Naive thymus-derived CD8-positive, alpha-beta T cell (primary cell): ENCODE measurements at regions not wholly inside any gene's neighbourhood (a gene's known extent, or its start where the extent isn't known, plus 50 kb on each side); places are given as distances from the start of the nearest gene placed in this dataset.

Experiments used
- ATAC-seq, 2 donors: fragments of 150-1000 bp; cut with Tn5 transposase in 1 of 2; sonication (Bioruptor Pico), chemical (Tn5 transposase) in 1 of 2; 1 replicate in 1 of 2; 2 replicates in 1 of 2; pipeline ENCODE4 v1.10.0; 2021; ENCODE audit warnings: mild to moderate bottlenecking in 2 of 2, moderate library complexity in 2 of 2
- POLR2A ChIA-PET: fragments of 350-600 bp; sonication (Branson Sonifier 250); formaldehyde crosslinking; loops from one replicate; lab custom pipeline; 2021; ENCODE audit warnings: antibody characterized with exemption; lab: Charles Lee
- DNase-seq, 10 donors: peaks; one replicate each; pipeline versions ENCODE4 v3.0.0 to v3.0.0-alpha.2; 2020 to 2022
- H3K27ac Mint-ChIP-seq, 10 donors: one replicate each; pipeline ENCODE4 v1.8.0; 2020 to 2022; ENCODE audit warnings: mild to moderate bottlenecking in 10 of 10, mixed read lengths in 10 of 10, moderate library complexity in 4 of 10, inconsistent platforms in 1 of 10
- H3K27me3 Mint-ChIP-seq, 5 donors: one replicate each; pipeline ENCODE4 v1.8.0; 2021 to 2022; ENCODE audit warnings: mixed read lengths in 5 of 5
- H3K36me3 Mint-ChIP-seq, 3 donors: one replicate each; pipeline ENCODE4 v1.8.0; 2020 to 2022; ENCODE audit warnings: mixed read lengths in 3 of 3, mild to moderate bottlenecking in 2 of 3, inconsistent platforms in 1 of 3
- H3K4me1 Mint-ChIP-seq, 4 donors: one replicate each; pipeline ENCODE4 v1.8.0; 2021 to 2022; ENCODE audit warnings: mixed read lengths in 4 of 4
- H3K4me3 Mint-ChIP-seq, 10 donors: one replicate each; pipeline ENCODE4 v1.8.0; 2020 to 2022; ENCODE audit warnings: mild to moderate bottlenecking in 10 of 10, mixed read lengths in 10 of 10, moderate library complexity in 6 of 10, inconsistent platforms in 1 of 10
- H3K9me3 Mint-ChIP-seq, 9 donors: one replicate each; pipeline ENCODE4 v1.8.0; 2020 to 2022; ENCODE audit warnings: mixed read lengths in 9 of 9, mild to moderate bottlenecking in 3 of 9, inconsistent platforms in 1 of 9, moderate library complexity in 1 of 9

- H3K36me3 Mint-ChIP-seq: no peaks in the 10 kb centered on the region
- H3K27ac Mint-ChIP-seq: no peak overlapping the region
- H3K9me3 Mint-ChIP-seq: no peaks in the 10 kb centered on the region
- POLR2A ChIA-PET: no interaction called here
- peaks cover 0 to 7% (median under 1%) of the 10 kb centered on the region in 4 donors for H3K4me1 Mint-ChIP-seq
- DNase-seq (no peak), ATAC-seq (no peak)
- H3K4me3 Mint-ChIP-seq: no peak overlapping the region
- H3K27me3 Mint-ChIP-seq: peaks cover 0 to 23% (median 6%) of the 10 kb centered on the region in 5 donors
Observed at GRCh38 chr7:16984375-16984774, 102.6 kb upstream of the AGR3 start.

GRCh38 chr7:16985621-16986020 lies 103.8 kb upstream of the AGR3 start:
- H3K4me3 Mint-ChIP-seq: no peak overlapping the region
- H3K36me3 Mint-ChIP-seq: no peaks in the 10 kb centered on the region
- H3K27me3 Mint-ChIP-seq: peaks cover 0 to 23% (median 5%) of the 10 kb centered on the region in 5 donors
- peaks cover 0 to 3% (median under 1%) of the 10 kb centered on the region in 4 donors for H3K4me1 Mint-ChIP-seq
- DNase-seq (no peak), ATAC-seq (no peak)
- POLR2A ChIA-PET: no interaction called here
- H3K9me3 Mint-ChIP-seq: no peaks in the 10 kb centered on the region
- no peak overlapping the region for H3K27ac Mint-ChIP-seq

GRCh38 chr7:16986755-16987154 lies 105.0 kb upstream of the AGR3 start:
- Mint-ChIP-seq H3K4me1 (peaks cover 0 to 3% (median under 1%) of the 10 kb centered on the region in 4 donors), H3K4me3 (no peak overlapping the region), H3K36me3 (no peaks in the 10 kb centered on the region), H3K9me3 (no peaks in the 10 kb centered on the region), H3K27ac (no peak overlapping the region), H3K27me3 (peaks cover 0 to 23% (median 2%) of the 10 kb centered on the region in 5 donors)
- POLR2A ChIA-PET: interaction anchor here (0.6 kb wide), 1 partner anchor 79 kb away, joined by 3 read pairs; no protein-coding TSS in a partner anchor
- ATAC-seq (no peak), DNase-seq (no peak)

- Mint-ChIP-seq H3K36me3 (no peaks in the 10 kb centered on the region), H3K4me1 (no peaks in the 10 kb centered on the region), H3K4me3 (no peak overlapping the region), H3K27ac (no peak overlapping the region), H3K9me3 (no peaks in the 10 kb centered on the region), H3K27me3 (peaks cover 1 to 12% (median 2%) of the 10 kb centered on the region in 5 donors)
- DNase-seq (no peak), ATAC-seq (no peak)
- POLR2A ChIA-PET: no interaction called here
Observed at GRCh38 chr7:16989811-16990413, 108.1 kb upstream of the AGR3 start.

- Mint-ChIP-seq H3K27ac (no peak overlapping the region), H3K27me3 (peaks cover 1 to 12% (median 2%) of the 10 kb centered on the region in 5 donors), H3K9me3 (peaks cover 0 to 4% (median under 1%) of the 10 kb centered on the region in 9 donors), H3K4me1 (no peaks in the 10 kb centered on the region), H3K4me3 (no peak overlapping the region), H3K36me3 (no peaks in the 10 kb centered on the region)
- ATAC-seq (no peak), DNase-seq (no peak)
- POLR2A ChIA-PET: no interaction called here
Observed at GRCh38 chr7:16991551-16991950, 109.8 kb upstream of the AGR3 start.

GRCh38 chr7:16993543-16993942 lies 111.8 kb upstream of the AGR3 start:
- ATAC-seq (no peak), DNase-seq (no peak)
- peaks cover 0 to 17% (median 9%) of the 10 kb centered on the region in 9 donors for H3K9me3 Mint-ChIP-seq
- H3K27ac Mint-ChIP-seq: no peak overlapping the region
- H3K27me3 Mint-ChIP-seq: peaks cover 0 to 4% (median 1%) of the 10 kb centered on the region in 5 donors
- peaks cover 0 to 6% (median 0%) of the 10 kb centered on the region in 3 donors for H3K36me3 Mint-ChIP-seq
- POLR2A ChIA-PET: no interaction called here
- no peaks in the 10 kb centered on the region for H3K4me1 Mint-ChIP-seq
- no peak overlapping the region for H3K4me3 Mint-ChIP-seq

GRCh38 chr7:16998481-16999051 lies 116.8 kb upstream of the AGR3 start:
- H3K36me3 Mint-ChIP-seq: peaks cover 0 to 6% (median 0%) of the 10 kb centered on the region in 3 donors
- H3K27ac Mint-ChIP-seq: no peak overlapping the region
- H3K4me3 Mint-ChIP-seq: no peak overlapping the region
- ATAC-seq: no peak
- POLR2A ChIA-PET: no interaction called here
- H3K27me3 Mint-ChIP-seq: peaks cover 0 to 1% (median 0%) of the 10 kb centered on the region in 5 donors
- H3K4me1 Mint-ChIP-seq: peaks cover 0 to 7% (median 2%) of the 10 kb centered on the region in 4 donors
- DNase-seq: no peak
- peaks cover 0 to 17% (median 9%) of the 10 kb centered on the region in 9 donors for H3K9me3 Mint-ChIP-seq

- DNase-seq: no peak
- Mint-ChIP-seq H3K27ac (peak overlapping the region in 1 of 10 donors; percentile 2), H3K27me3 (peaks cover 0 to 8% (median 0%) of the 10 kb centered on the region in 5 donors)
Observed at GRCh38 chr7:16999541-17000267, 117.9 kb upstream of the AGR3 start.

GRCh38 chr7:17005271-17005670 lies 123.5 kb upstream of the AGR3 start:
- peaks cover 0 to 10% (median 0%) of the 10 kb centered on the region in 9 donors for H3K9me3 Mint-ChIP-seq
- no peak for DNase-seq
- no peak overlapping the region for H3K4me3 Mint-ChIP-seq
- H3K36me3 Mint-ChIP-seq: peaks cover 0 to 11% (median 7%) of the 10 kb centered on the region in 3 donors
- peaks cover 0 to 9% (median 3%) of the 10 kb centered on the region in 5 donors for H3K27me3 Mint-ChIP-seq
- H3K4me1 Mint-ChIP-seq: peaks cover 0 to 7% (median under 1%) of the 10 kb centered on the region in 4 donors
- POLR2A ChIA-PET: no interaction called here
- ATAC-seq: no peak
- H3K27ac Mint-ChIP-seq: no peak overlapping the region

More at GRCh38 chr7:16999541-17000267, 117.9 kb upstream of the AGR3 start:
- H3K36me3 Mint-ChIP-seq: peaks cover 0 to 7% (median 0%) of the 10 kb centered on the region in 3 donors
- H3K4me3 Mint-ChIP-seq: no peak overlapping the region
- peaks cover 0 to 7% (median 2%) of the 10 kb centered on the region in 4 donors for H3K4me1 Mint-ChIP-seq
- no peak for ATAC-seq
- H3K9me3 Mint-ChIP-seq: peaks cover 0 to 17% (median 10%) of the 10 kb centered on the region in 9 donors
- POLR2A ChIA-PET: no interaction called here

- H3K27me3 Mint-ChIP-seq: peaks cover 0 to 9% (median 3%) of the 10 kb centered on the region in 5 donors
- ATAC-seq (no peak), DNase-seq (no peak)
- peaks cover 0 to 10% (median 0%) of the 10 kb centered on the region in 9 donors for H3K9me3 Mint-ChIP-seq
- peaks cover 2 to 15% (median 7%) of the 10 kb centered on the region in 4 donors for H3K4me1 Mint-ChIP-seq
- H3K36me3 Mint-ChIP-seq: peaks cover 0 to 11% (median 7%) of the 10 kb centered on the region in 3 donors
- no peak overlapping the region for H3K27ac Mint-ChIP-seq
- POLR2A ChIA-PET: no interaction called here
- no peak overlapping the region for H3K4me3 Mint-ChIP-seq
Observed at GRCh38 chr7:17007841-17008240, 126.1 kb upstream of the AGR3 start.

- peaks cover 0 to 11% (median 7%) of the 10 kb centered on the region in 3 donors for H3K36me3 Mint-ChIP-seq
- POLR2A ChIA-PET: no interaction called here
- peaks cover 2 to 15% (median 7%) of the 10 kb centered on the region in 4 donors for H3K4me1 Mint-ChIP-seq
- peaks cover 0 to 10% (median 0%) of the 10 kb centered on the region in 9 donors for H3K9me3 Mint-ChIP-seq
- ATAC-seq (no peak), DNase-seq (peak in 1 of 10 donors; percentile 3)
- H3K27ac Mint-ChIP-seq: peak overlapping the region in 1 of 10 donors; percentile 5
- no peak overlapping the region for H3K4me3 Mint-ChIP-seq
- peaks cover 0 to 6% (median 3%) of the 10 kb centered on the region in 5 donors for H3K27me3 Mint-ChIP-seq
Observed at GRCh38 chr7:17009007-17009719, 127.4 kb upstream of the AGR3 start.

GRCh38 chr7:17009933-17010332 lies 128.2 kb upstream of the AGR3 start:
- POLR2A ChIA-PET: no interaction called here
- H3K4me3 Mint-ChIP-seq: no peak overlapping the region
- H3K4me1 Mint-ChIP-seq: peaks cover 2 to 15% (median 7%) of the 10 kb centered on the region in 4 donors
- H3K9me3 Mint-ChIP-seq: peaks cover 0 to 10% (median 0%) of the 10 kb centered on the region in 9 donors
- peak overlapping the region in 1 of 10 donors; percentile 5 for H3K27ac Mint-ChIP-seq
- peaks cover 0 to 11% (median 5%) of the 10 kb centered on the region in 3 donors for H3K36me3 Mint-ChIP-seq
- ATAC-seq (no peak), DNase-seq (no peak)
- peaks cover 0 to 4% (median 0%) of the 10 kb centered on the region in 5 donors for H3K27me3 Mint-ChIP-seq
